Midbrain (tissue), 1 donor: ENCODE measurements at regions not wholly inside any gene's neighbourhood (a gene's known extent, or its start where the extent isn't known, plus 50 kb on each side); places are given as distances from the start of the nearest gene placed in this dataset.
"Not testable (repeated sequence)": the region's sequence is repeated elsewhere in the genome, so short reads cannot be mapped to it uniquely, and the experiment has no call there.

Experiments
- DNase-seq: peaks from one replicate; lab custom pipeline; 2025; lab: John Stamatoyannopoulos, UW

GRCh38 chr10:4154191-4154715 is 369.2 kb upstream of the KLF6 start:
- DNase-seq = no peak

- no peak for DNase-seq
Observed at GRCh38 chr10:4151466-4151865, 366.5 kb upstream of the KLF6 start.

- DNase-seq = no peak
Observed at GRCh38 chr10:4150676-4151075, 365.7 kb upstream of the KLF6 start.

GRCh38 chr10:4149460-4149859 is 364.5 kb upstream of the KLF6 start:
- not testable (repeated sequence) for DNase-seq

GRCh38 chr10:4147245-4147644 is 362.2 kb upstream of the KLF6 start:
- no peak for DNase-seq

- no peak for DNase-seq
Observed at GRCh38 chr10:4144817-4145216, 359.8 kb upstream of the KLF6 start.

GRCh38 chr10:4141471-4141870 is 356.5 kb upstream of the KLF6 start:
- no peak for DNase-seq

- DNase-seq = no peak
Observed at GRCh38 chr10:4138146-4138721, 353.2 kb upstream of the KLF6 start.

GRCh38 chr10:4137299-4137698 is 352.3 kb upstream of the KLF6 start:
- DNase-seq = no peak

- no peak for DNase-seq
Observed at GRCh38 chr10:4136121-4136520, 351.1 kb upstream of the KLF6 start.

- no peak for DNase-seq
Observed at GRCh38 chr10:4132216-4132556, 347.2 kb upstream of the KLF6 start.

- peak; percentile 15 for DNase-seq
Observed at GRCh38 chr10:4131407-4132215, 346.6 kb upstream of the KLF6 start.

GRCh38 chr10:4130685-4131084 is 345.7 kb upstream of the KLF6 start:
- DNase-seq = no peak

GRCh38 chr10:4129866-4130477 is 345.0 kb upstream of the KLF6 start:
- no peak for DNase-seq

- DNase-seq = no peak
Observed at GRCh38 chr10:4127518-4128315, 342.7 kb upstream of the KLF6 start.

- DNase-seq = no peak
Observed at GRCh38 chr10:4125776-4126175, 340.8 kb upstream of the KLF6 start.

GRCh38 chr10:4121502-4122380 is 336.7 kb upstream of the KLF6 start:
- DNase-seq = no peak

- no peak for DNase-seq
Observed at GRCh38 chr10:4120096-4120853, 335.3 kb upstream of the KLF6 start.

GRCh38 chr10:4119107-4119506 is 334.1 kb upstream of the KLF6 start:
- no peak for DNase-seq

GRCh38 chr10:4117604-4118003 is 332.6 kb upstream of the KLF6 start:
- no peak for DNase-seq

- no peak for DNase-seq
Observed at GRCh38 chr10:4111643-4112042, 326.6 kb upstream of the KLF6 start.
